ENCODE measurements at regions not wholly inside any gene's neighbourhood (a gene's known extent, or its start where the extent isn't known, plus 50 kb on each side); places are given as distances from the start of the nearest gene placed in this dataset.

- H2AK9ac ChIP-seq (replicated peaks; ENCODE audit: low read depth, low read length, poor library complexity), result no peak overlapping the region
- no peak overlapping the region for H2BK120ac ChIP-seq (ENCODE audit: low read depth, low read length)
- no peak overlapping the region for H3K14ac ChIP-seq (replicated peaks; ENCODE audit: low read depth, low read length)
- H2AK5ac ChIP-seq (ENCODE audit: low read depth, low read length), result no peak overlapping the region
- H3K18ac ChIP-seq (ENCODE audit: low read depth, low read length), result no peak overlapping the region
- no peaks in the 10 kb centered on the region for H3K36me3 ChIP-seq (ENCODE audit: control insufficient read depth, insufficient read depth, low read length)
- BruUV-seq (replicated peaks), result no TSS peak
- H4K5ac ChIP-seq (ENCODE audit: low read depth, low read length), result no peak overlapping the region
- H2BK15ac ChIP-seq (ENCODE audit: low read depth, low read length), result no peak overlapping the region
- no peak overlapping the region for H2AFZ ChIP-seq (replicated peaks; ENCODE audit: low read length, poor library complexity)
- no peak overlapping the region for H3K4me3 ChIP-seq (ENCODE audit: insufficient read depth, low read depth, low read length)
- H3K4me1 ChIP-seq (ENCODE audit: control insufficient read depth, insufficient read depth, low read length), result 0 out of 2 replicates have a peak, but pooled peaks cover 2% of the 10 kb centered on the region
- H3K9me3 ChIP-seq (ENCODE audit: control insufficient read depth, insufficient read depth, low read length), result no peaks in the 10 kb centered on the region
- H3K27me3 ChIP-seq (ENCODE audit: control insufficient read depth, insufficient read depth, low read length), result no peaks in the 10 kb centered on the region
- H3K4me2 ChIP-seq (ENCODE audit: low read depth, low read length), result no peak overlapping the region
- H4K91ac ChIP-seq (ENCODE audit: insufficient read depth, low read depth, low read length), result no peak overlapping the region
- H3K4ac ChIP-seq (ENCODE audit: low read depth, low read length), result no peak overlapping the region
- H4K20me1 ChIP-seq (ENCODE audit: insufficient read depth, low read length), result no peaks in the 10 kb centered on the region
- no peaks in the 10 kb centered on the region for H3K9me1 ChIP-seq (ENCODE audit: insufficient read depth, low read length)
- H3K27ac ChIP-seq (ENCODE audit: insufficient read depth, low read length), result no peak overlapping the region
- ChIA-PET POLR2A (ENCODE audit: unreplicated experiment) (no interaction called here), CTCF (no interaction called here)
- DNase-seq, result no peak
- in situ Hi-C loops (cut with MboI; ENCODE audit: low sequenced_read_pairs) (no loop called here), intact Hi-C loops (cut with micrococcal nuclease) (no loop called here), dilution Hi-C loops (cut with HindIII; ENCODE audit: low sequenced_read_pairs, unreplicated experiment) (no loop called here)
- no peak overlapping the region for H3K23ac ChIP-seq (ENCODE audit: low read depth, low read length)
- no peak overlapping the region for H4K8ac ChIP-seq (ENCODE audit: low read depth in 2 of 2, low read length in 2 of 2)
- H3K79me1 ChIP-seq (ENCODE audit: low read depth in 1 of 2, low read length in 2 of 2), result no peaks in the 10 kb centered on the region
- H2BK5ac ChIP-seq (ENCODE audit: low read depth, low read length, poor library complexity, severe bottlenecking), result no peak overlapping the region
- no peak overlapping the region for H3K9ac ChIP-seq (ENCODE audit: low read depth, low read length)
- H2BK20ac ChIP-seq (ENCODE audit: low read depth, low read length), result no peak overlapping the region
- TF ChIP-seq MAFK (IDR thresholded peaks at IDR 0.05; ENCODE audit: low read depth, low read length), result no peak
- no peak for TF ChIP-seq USF2 (IDR thresholded peaks at IDR 0.05; ENCODE audit: low read depth, low read length)
- no peak for TF ChIP-seq ELK1 (IDR thresholded peaks at IDR 0.05; ENCODE audit: borderline replicate concordance, low read depth, low read length)
- TF ChIP-seq RAD21 (IDR thresholded peaks at IDR 0.05; ENCODE audit: low read length), result no peak
- no peak for TF ChIP-seq CEBPB (IDR thresholded peaks at IDR 0.05; ENCODE audit: low read depth, low read length)
- no peak for TF ChIP-seq MXI1 (IDR thresholded peaks at IDR 0.05; ENCODE audit: borderline replicate concordance, low read depth, low read length)
- TF ChIP-seq MAZ (IDR thresholded peaks at IDR 0.05; ENCODE audit: borderline replicate concordance, low read depth, low read length), result no peak
- no peak for TF ChIP-seq RCOR1 (IDR thresholded peaks at IDR 0.05; ENCODE audit: insufficient replicate concordance, low read length)
- no peak for TF ChIP-seq CHD1 (IDR thresholded peaks at IDR 0.05; ENCODE audit: low read depth, low read length)
- TF ChIP-seq SMC3 (IDR thresholded peaks at IDR 0.05; ENCODE audit: low read depth, low read length), result no peak
- TF ChIP-seq NFE2L2 (IDR thresholded peaks at IDR 0.05; ENCODE audit: low read depth, low read length), result no peak
- no peak for TF ChIP-seq RFX5 (IDR thresholded peaks at IDR 0.05; ENCODE audit: low read depth, low read length)
- no peak for TF ChIP-seq POLR2A (IDR thresholded peaks at IDR 0.05; ENCODE audit: low read depth, low read length)
- H3K56ac ChIP-seq (ENCODE audit: extremely low read depth, insufficient read depth, low read length), result no peak overlapping the region
- ATAC-seq (ENCODE audit: low read depth), result no peak
These were observed 132.0 kb upstream of the CARMIL1 start for GRCh38 chr6:25147223-25147622.

Measured in IMR-90 (cell line).